Endothelial cell (in vitro differentiated cells): ENCODE measurements at regions not wholly inside any gene's neighbourhood (a gene's known extent, or its start where the extent isn't known, plus 50 kb on each side); places are given as distances from the start of the nearest gene placed in this dataset.
A peak's percentile ranks its signal among the peaks of the same experiment; 100 is the strongest.

Experiments used
- DNase-seq: peaks from one replicate; pipeline ENCODE4 v3.0.0; 2021; ENCODE audit warnings: low spot score
- H3K27ac Mint-ChIP-seq: one replicate; pipeline ENCODE4 v1.8.0; 2021; ENCODE audit warnings: mixed read lengths, inconsistent platforms; ENCODE audit not compliant: unreplicated experiment
- H3K27me3 Mint-ChIP-seq: one replicate; pipeline ENCODE4 v1.8.0; 2021; ENCODE audit warnings: mild to moderate bottlenecking, moderate library complexity, mixed read lengths, inconsistent platforms; ENCODE audit not compliant: unreplicated experiment
- H3K36me3 Mint-ChIP-seq: one replicate; pipeline ENCODE4 v1.8.0; 2021; ENCODE audit warnings: mild to moderate bottlenecking, low read depth, mixed read lengths, inconsistent platforms; ENCODE audit not compliant: unreplicated experiment
- H3K4me1 Mint-ChIP-seq: one replicate; pipeline ENCODE4 v1.8.0; 2021; ENCODE audit warnings: mild to moderate bottlenecking, mixed read lengths, inconsistent platforms; ENCODE audit not compliant: unreplicated experiment
- H3K4me3 Mint-ChIP-seq: one replicate; pipeline ENCODE4 v1.8.0; 2021; ENCODE audit warnings: mild to moderate bottlenecking, mixed read lengths, inconsistent platforms; ENCODE audit not compliant: unreplicated experiment
- H3K9me3 Mint-ChIP-seq: one replicate; pipeline ENCODE4 v1.8.0; 2021; ENCODE audit warnings: mixed read lengths, inconsistent platforms; ENCODE audit not compliant: unreplicated experiment
- CTCF ChIP-seq: fragments of 200-600 bp; sonication (generic); IDR thresholded peaks from one replicate; pipeline ENCODE4 v1.5.0; 2021; ENCODE audit warnings: antibody characterized with exemption; ENCODE audit not compliant: unreplicated experiment

GRCh38 chr2:40548521-40548920 is 96.6 kb upstream of the SLC8A1 start:
- Mint-ChIP-seq H3K27me3 (no peaks in the 10 kb centered on the region), H3K27ac (no peak overlapping the region), H3K9me3 (no peaks in the 10 kb centered on the region), H3K4me1 (no peaks in the 10 kb centered on the region), H3K36me3 (no peaks in the 10 kb centered on the region), H3K4me3 (no peak overlapping the region)
- DNase-seq = no peak
- no peak for TF ChIP-seq CTCF

GRCh38 chr2:40550085-40550484 is 98.2 kb upstream of the SLC8A1 start:
- no peaks in the 10 kb centered on the region for H3K27me3 Mint-ChIP-seq
- H3K27ac Mint-ChIP-seq = no peak overlapping the region
- no peak for TF ChIP-seq CTCF
- no peaks in the 10 kb centered on the region for H3K36me3 Mint-ChIP-seq
- no peaks in the 10 kb centered on the region for H3K9me3 Mint-ChIP-seq
- H3K4me1 Mint-ChIP-seq = no peaks in the 10 kb centered on the region
- DNase-seq = no peak
- H3K4me3 Mint-ChIP-seq = no peak overlapping the region

DNA sequence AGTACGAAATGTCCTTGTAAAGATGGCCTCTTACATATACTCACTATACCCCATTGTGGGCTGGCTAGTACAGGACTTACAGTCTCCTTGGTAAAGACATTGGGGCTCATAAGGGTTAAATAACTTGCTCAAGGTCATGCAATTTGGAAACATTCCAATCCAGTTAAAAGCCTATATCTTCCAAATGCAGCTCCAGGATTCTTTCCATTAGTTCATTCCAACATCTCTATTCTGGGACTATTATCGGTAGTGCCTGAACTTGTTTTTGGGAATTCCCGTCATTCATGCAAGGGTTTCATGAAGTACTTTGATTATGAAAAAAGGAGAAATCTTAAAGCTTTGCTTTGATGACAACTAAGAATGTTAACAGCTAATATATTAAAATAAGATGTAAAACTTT is 99.2 kb upstream of the SLC8A1 start:
- Mint-ChIP-seq H3K4me1 (no peaks in the 10 kb centered on the region), H3K27ac (no peak overlapping the region), H3K27me3 (no peaks in the 10 kb centered on the region), H3K36me3 (no peaks in the 10 kb centered on the region), H3K4me3 (no peak overlapping the region), H3K9me3 (no peaks in the 10 kb centered on the region)
- DNase-seq = no peak
- no peak for TF ChIP-seq CTCF

DNA sequence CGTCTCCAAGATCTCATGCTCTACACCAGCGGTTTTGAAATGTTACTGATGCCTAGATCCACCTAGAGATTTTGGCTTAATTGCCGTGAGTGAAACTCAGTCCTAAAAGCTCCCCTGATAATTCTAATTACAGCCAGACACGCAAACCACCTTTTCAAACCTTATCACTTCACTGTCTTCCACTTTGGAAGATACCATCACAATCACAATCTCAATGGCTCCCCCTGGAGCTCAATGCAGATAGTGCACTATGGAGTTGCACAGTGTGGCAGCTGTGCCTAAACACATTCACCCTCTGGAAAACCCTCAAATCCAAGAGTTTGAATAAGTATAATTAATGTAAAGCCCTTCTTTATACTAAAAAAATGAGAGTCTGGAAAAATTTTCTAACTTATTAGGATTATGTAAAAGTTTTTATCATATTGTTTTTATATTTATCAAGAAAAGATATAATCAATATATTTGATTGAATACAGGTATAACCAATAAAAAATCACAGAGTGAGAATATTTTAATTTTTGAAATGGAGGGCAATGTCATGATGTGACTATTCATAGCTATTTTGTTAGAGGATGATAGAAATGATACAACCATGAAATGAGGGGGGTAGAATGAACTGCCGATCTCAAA is 102.9 kb upstream of the SLC8A1 start:
- H3K4me1 Mint-ChIP-seq = no peaks in the 10 kb centered on the region
- H3K9me3 Mint-ChIP-seq = no peaks in the 10 kb centered on the region
- no peaks in the 10 kb centered on the region for H3K27me3 Mint-ChIP-seq
- peak; percentile 74 for DNase-seq
- no peaks in the 10 kb centered on the region for H3K36me3 Mint-ChIP-seq
- no peak overlapping the region for H3K4me3 Mint-ChIP-seq
- TF ChIP-seq CTCF = peak; percentile 89
- no peak overlapping the region for H3K27ac Mint-ChIP-seq

DNA sequence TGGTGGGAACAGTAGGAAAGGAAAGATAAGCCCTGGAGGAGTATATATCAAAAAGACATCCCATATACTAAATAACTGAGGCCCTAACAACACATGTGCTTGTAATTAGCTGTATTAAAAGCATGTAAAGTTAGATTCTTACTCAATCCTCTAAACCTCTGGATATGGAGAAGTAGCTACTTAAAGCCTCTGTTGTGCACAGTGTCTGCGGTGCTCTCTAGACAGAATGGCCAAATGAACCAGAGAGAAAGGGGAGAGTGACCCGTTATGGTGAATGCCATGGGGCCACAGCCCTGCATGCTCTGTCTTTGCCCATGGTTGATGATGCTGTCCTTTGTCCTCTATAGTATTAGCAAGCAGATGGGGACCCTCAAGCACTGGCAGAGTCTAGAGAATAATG is 104.4 kb upstream of the SLC8A1 start:
- H3K27ac Mint-ChIP-seq = no peak overlapping the region
- H3K4me3 Mint-ChIP-seq = no peak overlapping the region
- no peaks in the 10 kb centered on the region for H3K27me3 Mint-ChIP-seq
- no peak for TF ChIP-seq CTCF
- no peaks in the 10 kb centered on the region for H3K9me3 Mint-ChIP-seq
- no peaks in the 10 kb centered on the region for H3K36me3 Mint-ChIP-seq
- DNase-seq = no peak
- no peaks in the 10 kb centered on the region for H3K4me1 Mint-ChIP-seq
